Mesenteric fat pad (tissue), 1 donor: ENCODE measurements at regions not wholly inside any gene's neighbourhood (a gene's known extent, or its start where the extent isn't known, plus 50 kb on each side); places are given as distances from the start of the nearest gene placed in this dataset.

ENCODE experiments used
- DNase-seq: peaks from one replicate; pipeline ENCODE4 v3.0.0-alpha.2; 2020; ENCODE audit warnings: low spot score
- donor health status: DM: yes; HTN: yes; CAD: no.

- DNase-seq: no peak
Measured at GRCh38 chr2:235347691-235348090, 146.2 kb upstream of the AGAP1 start.

GRCh38 chr2:235348329-235348728 is 145.5 kb upstream of the AGAP1 start:
- no peak for DNase-seq

- no peak for DNase-seq
Measured at GRCh38 chr2:235350234-235350633, 143.6 kb upstream of the AGAP1 start.

GRCh38 chr2:235352541-235352940 is 141.3 kb upstream of the AGAP1 start:
- DNase-seq: no peak

- no peak for DNase-seq
Measured at GRCh38 chr2:235357881-235358280, 136.0 kb upstream of the AGAP1 start.

- no peak for DNase-seq
Measured at GRCh38 chr2:235358981-235359471, 134.8 kb upstream of the AGAP1 start.

GRCh38 chr2:235360446-235360845 is 133.4 kb upstream of the AGAP1 start:
- no peak for DNase-seq

GRCh38 chr2:235365743-235366142 is 128.1 kb upstream of the AGAP1 start:
- DNase-seq: no peak

GRCh38 chr2:235366390-235366789 is 127.5 kb upstream of the AGAP1 start:
- DNase-seq: no peak

- DNase-seq: no peak
Measured at GRCh38 chr2:235366807-235367206, 127.0 kb upstream of the AGAP1 start.

GRCh38 chr2:235371018-235371417 is 122.8 kb upstream of the AGAP1 start:
- DNase-seq: no peak

- no peak for DNase-seq
Measured at GRCh38 chr2:235373171-235373570, 120.7 kb upstream of the AGAP1 start.

- DNase-seq: no peak
Measured at GRCh38 chr2:235377176-235377575, 116.7 kb upstream of the AGAP1 start.

- DNase-seq: no peak
Measured at GRCh38 chr2:235378246-235378645, 115.6 kb upstream of the AGAP1 start.

- no peak for DNase-seq
Measured at GRCh38 chr2:235378944-235379343, 114.9 kb upstream of the AGAP1 start.

GRCh38 chr2:235381261-235381912 is 112.5 kb upstream of the AGAP1 start:
- no peak for DNase-seq

GRCh38 chr2:235382179-235382578 is 111.7 kb upstream of the AGAP1 start:
- DNase-seq: no peak

GRCh38 chr2:235382601-235383000 is 111.2 kb upstream of the AGAP1 start:
- no peak for DNase-seq

- no peak for DNase-seq
Measured at GRCh38 chr2:235383272-235383843, 110.5 kb upstream of the AGAP1 start.

GRCh38 chr2:235384624-235385023 is 109.2 kb upstream of the AGAP1 start:
- no peak for DNase-seq

- no peak for DNase-seq
Measured at GRCh38 chr2:235389626-235390025, 104.2 kb upstream of the AGAP1 start.

- no peak for DNase-seq
Measured at GRCh38 chr2:235390108-235390815, 103.6 kb upstream of the AGAP1 start.

- no peak for DNase-seq
Measured at GRCh38 chr2:235390816-235391194, 103.0 kb upstream of the AGAP1 start.
